Activated CD4-positive, alpha-beta T cell treated with anti-CD3 and anti-CD28 coated beads, Interleukin-2, amount 50 U/mL, for 1 hour (primary cell): ENCODE measurements at regions not wholly inside any gene's neighbourhood (a gene's known extent, or its start where the extent isn't known, plus 50 kb on each side); places are given as distances from the start of the nearest gene placed in this dataset.

Experiments used
- DNase-seq: peaks from one replicate; pipeline ENCODE4 v3.0.0-alpha.2; 2020

- DNase-seq = no peak
Measured at GRCh38 chr22:48088926-48089536, 1326.6 kb downstream of the TBC1D22A start.

GRCh38 chr22:48088251-48088650, 1325.8 kb downstream of the TBC1D22A start:
- DNase-seq = no peak

GRCh38 chr22:48085901-48086645, 1323.6 kb downstream of the TBC1D22A start:
- no peak for DNase-seq

GRCh38 chr22:48084729-48085050, 1322.2 kb downstream of the TBC1D22A start:
- no peak for DNase-seq

GRCh38 chr22:48084041-48084728, 1321.7 kb downstream of the TBC1D22A start:
- no peak for DNase-seq

- no peak for DNase-seq
Measured at GRCh38 chr22:48083502-48083901, 1321.1 kb downstream of the TBC1D22A start.

- no peak for DNase-seq
Measured at GRCh38 chr22:48082284-48082683, 1319.8 kb downstream of the TBC1D22A start.

GRCh38 chr22:48081281-48081680, 1318.8 kb downstream of the TBC1D22A start:
- DNase-seq = no peak

- no peak for DNase-seq
Measured at GRCh38 chr22:48080316-48081165, 1318.1 kb downstream of the TBC1D22A start.

GRCh38 chr22:48079505-48080290, 1317.2 kb downstream of the TBC1D22A start:
- DNase-seq = no peak

- DNase-seq = no peak
Measured at GRCh38 chr22:48078825-48079224, 1316.4 kb downstream of the TBC1D22A start.

- DNase-seq = no peak
Measured at GRCh38 chr22:48077699-48078098, 1315.2 kb downstream of the TBC1D22A start.

GRCh38 chr22:48076008-48076407, 1313.6 kb downstream of the TBC1D22A start:
- no peak for DNase-seq

- DNase-seq = no peak
Measured at GRCh38 chr22:48075604-48076003, 1313.2 kb downstream of the TBC1D22A start.

- no peak for DNase-seq
Measured at GRCh38 chr22:48072777-48073176, 1310.3 kb downstream of the TBC1D22A start.

GRCh38 chr22:48071828-48072227, 1309.4 kb downstream of the TBC1D22A start:
- no peak for DNase-seq

GRCh38 chr22:48071305-48071704, 1308.9 kb downstream of the TBC1D22A start:
- DNase-seq = no peak

GRCh38 chr22:48070760-48071159, 1308.3 kb downstream of the TBC1D22A start:
- no peak for DNase-seq

GRCh38 chr22:48070083-48070482, 1307.6 kb downstream of the TBC1D22A start:
- DNase-seq = no peak

- no peak for DNase-seq
Measured at GRCh38 chr22:48069256-48069655, 1306.8 kb downstream of the TBC1D22A start.

GRCh38 chr22:48068323-48068885, 1306.0 kb downstream of the TBC1D22A start:
- no peak for DNase-seq

- no peak for DNase-seq
Measured at GRCh38 chr22:48065892-48066291, 1303.4 kb downstream of the TBC1D22A start.
